ENCODE measurements at regions not wholly inside any gene's neighbourhood (a gene's known extent, or its start where the extent isn't known, plus 50 kb on each side); places are given as distances from the start of the nearest gene placed in this dataset.
A peak's percentile ranks its signal among the peaks of the same experiment; 100 is the strongest.

GRCh38 chr15:29451201-29451781 is 181.7 kb upstream of the NSMCE3 start:
- peak; percentile 6 for DNase-seq (ENCODE audit: low read depth)
- TF ChIP-seq CTCF (IDR thresholded peaks at IDR 0.05; ENCODE audit: insufficient read depth, low read depth, low read length, missing control alignments), result peak; percentile 11
- H3K4me3 ChIP-seq (ENCODE audit: low read depth, low read length), result no peak overlapping the region

- DNase-seq (ENCODE audit: low read depth), result peak; percentile 26
- no peak overlapping the region for H3K4me3 ChIP-seq (ENCODE audit: low read depth, low read length)
- no peak for TF ChIP-seq CTCF (IDR thresholded peaks at IDR 0.05; ENCODE audit: insufficient read depth, low read depth, low read length, missing control alignments)
Observed at GRCh38 chr15:29449136-29449535, 179.5 kb upstream of the NSMCE3 start.

GRCh38 chr15:29448320-29448719 is 178.7 kb upstream of the NSMCE3 start:
- H3K4me3 ChIP-seq (ENCODE audit: low read depth, low read length), result no peak overlapping the region
- peak; percentile 11 for DNase-seq (ENCODE audit: low read depth)
- no peak for TF ChIP-seq CTCF (IDR thresholded peaks at IDR 0.05; ENCODE audit: insufficient read depth, low read depth, low read length, missing control alignments)

- H3K4me3 ChIP-seq (ENCODE audit: low read depth, low read length), result no peak overlapping the region
- no peak for TF ChIP-seq CTCF (IDR thresholded peaks at IDR 0.05; ENCODE audit: insufficient read depth, low read depth, low read length, missing control alignments)
- no peak for DNase-seq (ENCODE audit: low read depth)
Observed at GRCh38 chr15:29446480-29446879, 176.9 kb upstream of the NSMCE3 start.

GRCh38 chr15:29442532-29442931 is 172.9 kb upstream of the NSMCE3 start:
- DNase-seq (ENCODE audit: low read depth), result no peak
- H3K4me3 ChIP-seq (ENCODE audit: low read depth, low read length), result no peak overlapping the region
- no peak for TF ChIP-seq CTCF (IDR thresholded peaks at IDR 0.05; ENCODE audit: insufficient read depth, low read depth, low read length, missing control alignments)

GRCh38 chr15:29440541-29440940 is 170.9 kb upstream of the NSMCE3 start:
- TF ChIP-seq CTCF (IDR thresholded peaks at IDR 0.05; ENCODE audit: insufficient read depth, low read depth, low read length, missing control alignments), result no peak
- DNase-seq (ENCODE audit: low read depth), result no peak
- H3K4me3 ChIP-seq (ENCODE audit: low read depth, low read length), result no peak overlapping the region

- no peak for TF ChIP-seq CTCF (IDR thresholded peaks at IDR 0.05; ENCODE audit: insufficient read depth, low read depth, low read length, missing control alignments)
- H3K4me3 ChIP-seq (ENCODE audit: low read depth, low read length), result no peak overlapping the region
- no peak for DNase-seq (ENCODE audit: low read depth)
Observed at GRCh38 chr15:29438703-29439055, 169.1 kb upstream of the NSMCE3 start.
